Ectodermal cell (in vitro differentiated cells): ENCODE measurements at regions not wholly inside any gene's neighbourhood (a gene's known extent, or its start where the extent isn't known, plus 50 kb on each side); places are given as distances from the start of the nearest gene placed in this dataset.

ENCODE experiments used
- H3K27ac ChIP-seq: 2 replicates; pipeline ENCODE4 v1.7.0; 2013; ENCODE audit warnings: mild to moderate bottlenecking, low read depth, low read length; ENCODE audit not compliant: insufficient read depth, poor library complexity, severe bottlenecking
- H3K27me3 ChIP-seq: 2 replicates; pipeline ENCODE4 v1.7.0; 2013; ENCODE audit warnings: mild to moderate bottlenecking, low read length; ENCODE audit not compliant: insufficient read depth, control insufficient read depth, poor library complexity, severe bottlenecking
- H3K36me3 ChIP-seq: one replicate; pipeline ENCODE4 v1.7.0; 2013; ENCODE audit warnings: low read length; ENCODE audit not compliant: control insufficient read depth, insufficient read depth
- H3K4me1 ChIP-seq: one replicate; pipeline ENCODE4 v1.7.0; 2013; ENCODE audit warnings: low read length; ENCODE audit not compliant: control insufficient read depth, insufficient read depth
- H3K4me3 ChIP-seq: 2 replicates; pipeline ENCODE4 v1.7.0; 2013; ENCODE audit warnings: low read depth, low read length, control low read depth; ENCODE audit not compliant: insufficient read depth
- H3K9me3 ChIP-seq: 2 replicates; pipeline ENCODE4 v1.7.0; 2013; ENCODE audit warnings: mild to moderate bottlenecking, low read length, moderate library complexity; ENCODE audit not compliant: control insufficient read depth
- WGBS, 2 experiments: methylation state at CpG; one replicate each; pipeline ENCODE4 v1.1.7; 2013; ENCODE audit warnings: missing lambda C conversion rate in 2 of 2; 5-methylcytosine and 5-hydroxymethylcytosine counted together

GRCh38 chr5:6187501-6187900 is 190.8 kb downstream of the MED10 start:
- 79 to 82% methylated on average over 4 of the region's 4 CpGs for WGBS, 2 experiments
- H3K4me1 ChIP-seq, result no peaks in the 10 kb centered on the region
- no peaks in the 10 kb centered on the region for H3K9me3 ChIP-seq
- H3K36me3 ChIP-seq, result no peaks in the 10 kb centered on the region
- no peak overlapping the region for H3K27ac ChIP-seq
- H3K27me3 ChIP-seq, result no peaks in the 10 kb centered on the region
- no peak overlapping the region for H3K4me3 ChIP-seq

- Histone ChIP-seq H3K4me3 (no peak overlapping the region), H3K27ac (no peak overlapping the region), H3K27me3 (no peaks in the 10 kb centered on the region), H3K9me3 (no peaks in the 10 kb centered on the region), H3K36me3 (no peaks in the 10 kb centered on the region), H3K4me1 (peaks cover 4% of the 10 kb centered on the region)
- 95 to 97% methylated on average over 6 of the region's 6 CpGs for WGBS, 2 experiments
Observed at GRCh38 chr5:6185574-6185973, 192.8 kb downstream of the MED10 start.

- Histone ChIP-seq H3K27me3 (no peaks in the 10 kb centered on the region), H3K9me3 (no peaks in the 10 kb centered on the region), H3K4me1 (peaks cover 4% of the 10 kb centered on the region), H3K4me3 (no peak overlapping the region), H3K36me3 (no peaks in the 10 kb centered on the region), H3K27ac (no peak overlapping the region)
- WGBS, 2 experiments, result 96% methylated on average over 1 of the region's 1 CpG
Observed at GRCh38 chr5:6184481-6184880, 193.9 kb downstream of the MED10 start.

- Histone ChIP-seq H3K27ac (no peak overlapping the region), H3K9me3 (no peaks in the 10 kb centered on the region), H3K36me3 (no peaks in the 10 kb centered on the region), H3K4me3 (no peak overlapping the region), H3K4me1 (peaks cover 4% of the 10 kb centered on the region), H3K27me3 (no peaks in the 10 kb centered on the region)
- WGBS, 2 experiments, result 86% methylated on average over 17 of the region's 17 CpGs
Observed at GRCh38 chr5:6183391-6184390, 194.7 kb downstream of the MED10 start.

GRCh38 chr5:6182271-6182815 is 196.0 kb downstream of the MED10 start:
- no peaks in the 10 kb centered on the region for H3K27me3 ChIP-seq
- H3K4me3 ChIP-seq, result no peak overlapping the region
- H3K27ac ChIP-seq, result no peak overlapping the region
- 88 to 89% methylated on average over 23 of the region's 23 CpGs for whole genome bisulfite sequencing, 2 experiments
- H3K9me3 ChIP-seq, result no peaks in the 10 kb centered on the region
- no peaks in the 10 kb centered on the region for H3K36me3 ChIP-seq
- H3K4me1 ChIP-seq, result peaks cover 4% of the 10 kb centered on the region

GRCh38 chr5:6181871-6182270 is 196.5 kb downstream of the MED10 start:
- WGBS, 2 experiments, result 87 to 92% methylated on average over 15 of the region's 15 CpGs
- no peak overlapping the region for H3K4me3 ChIP-seq
- peaks cover 4% of the 10 kb centered on the region for H3K4me1 ChIP-seq
- no peaks in the 10 kb centered on the region for H3K27me3 ChIP-seq
- no peaks in the 10 kb centered on the region for H3K9me3 ChIP-seq
- no peak overlapping the region for H3K27ac ChIP-seq
- no peaks in the 10 kb centered on the region for H3K36me3 ChIP-seq

GRCh38 chr5:6181147-6181729 is 197.1 kb downstream of the MED10 start:
- Histone ChIP-seq H3K9me3 (no peaks in the 10 kb centered on the region), H3K27ac (no peak overlapping the region), H3K4me1 (peaks cover 4% of the 10 kb centered on the region), H3K36me3 (no peaks in the 10 kb centered on the region), H3K4me3 (no peak overlapping the region), H3K27me3 (no peaks in the 10 kb centered on the region)
- 76 to 77% methylated on average over 5 of the region's 5 CpGs for WGBS, 2 experiments

- WGBS, 2 experiments, result 80 to 91% methylated on average over 2 of the region's 2 CpGs
- Histone ChIP-seq H3K27ac (no peak overlapping the region), H3K9me3 (no peaks in the 10 kb centered on the region), H3K36me3 (no peaks in the 10 kb centered on the region), H3K4me3 (no peak overlapping the region), H3K4me1 (peaks cover 4% of the 10 kb centered on the region), H3K27me3 (no peaks in the 10 kb centered on the region)
Observed at GRCh38 chr5:6180231-6180872, 198.0 kb downstream of the MED10 start.

- 93 to 95% methylated on average over 2 of the region's 2 CpGs for WGBS, 2 experiments
- Histone ChIP-seq H3K27ac (no peak overlapping the region), H3K36me3 (no peaks in the 10 kb centered on the region), H3K4me1 (peaks cover 4% of the 10 kb centered on the region), H3K9me3 (no peaks in the 10 kb centered on the region), H3K27me3 (no peaks in the 10 kb centered on the region), H3K4me3 (no peak overlapping the region)
Observed at GRCh38 chr5:6178846-6179532, 199.4 kb downstream of the MED10 start.
